Spleen (tissue), 11 donors: ENCODE measurements at regions not wholly inside any gene's neighbourhood (a gene's known extent, or its start where the extent isn't known, plus 50 kb on each side); places are given as distances from the start of the nearest gene placed in this dataset.
"Not testable (repeated sequence)": the region's sequence is repeated elsewhere in the genome, so short reads cannot be mapped to it uniquely, and the experiment has no call there.

Source experiments
- DNase-seq: peaks from one replicate; pipeline ENCODE4 v3.0.0-alpha.2; 2020
- H3K27ac ChIP-seq, 8 donors: fragments of 200-600 bp; sonication (generic) in 7 of 8; 1 replicate in 4 of 8; 2 replicates in 4 of 8; pipeline versions ENCODE4 v1.5.0 to v1.8.0; 2016 to 2021; ENCODE audit warnings: inconsistent platforms in 4 of 8, mild to moderate bottlenecking in 4 of 8, moderate library complexity in 1 of 8
- H3K27me3 ChIP-seq, 7 donors: fragments of 200-600 bp; sonication (generic) in 6 of 7; replicated peaks in 1 of 7; 1 replicate in 4 of 7; 2 replicates in 3 of 7; pipeline versions ENCODE4 v1.5.0 to v1.8.0; 2016 to 2021; ENCODE audit warnings: inconsistent platforms in 3 of 7, mild to moderate bottlenecking in 1 of 7
- H3K36me3 ChIP-seq, 6 donors: fragments of 200-600 bp; sonication (generic) in 5 of 6; 1 replicate in 4 of 6; 2 replicates in 2 of 6; pipeline versions ENCODE4 v1.5.0 to v1.8.0; 2016 to 2021; ENCODE audit warnings: inconsistent platforms in 2 of 6
- H3K4me1 ChIP-seq, 6 donors: fragments of 200-600 bp; sonication (generic) in 5 of 6; 1 replicate in 3 of 6; 2 replicates in 3 of 6; pipeline versions ENCODE4 v1.5.0 to v1.8.0; 2016 to 2021; ENCODE audit warnings: inconsistent platforms in 3 of 6
- H3K4me3 ChIP-seq, 8 donors: fragments of 200-600 bp; sonication (generic) in 7 of 8; 1 replicate in 4 of 8; 2 replicates in 4 of 8; pipeline versions ENCODE4 v1.5.0 to v1.8.0; 2016 to 2021; ENCODE audit warnings: inconsistent platforms in 4 of 8, mild to moderate bottlenecking in 4 of 8, moderate library complexity in 2 of 8
- H3K9me3 ChIP-seq, 8 donors: fragments of 200-600 bp; sonication (generic) in 7 of 8; 1 replicate in 4 of 8; 2 replicates in 4 of 8; pipeline versions ENCODE4 v1.5.0 to v1.8.0; 2016 to 2021; ENCODE audit warnings: inconsistent platforms in 4 of 8
- CTCF ChIP-seq, 11 experiments: fragments of 200-600 bp in 7 of 11; fragments of 450-650 bp in 4 of 11; sonication (generic) in 4 of 11; IDR thresholded peaks in 8 of 11; conservative IDR thresholded peaks in 3 of 11; 1 replicate in 7 of 11; 2 replicates in 4 of 11; pipeline versions ENCODE4 v1.4.0 to v1.8.0; 2016 to 2021; ENCODE audit warnings: antibody characterized with exemption in 11 of 11, inconsistent platforms in 4 of 11, mild to moderate bottlenecking in 1 of 11
- POLR2A ChIP-seq, 3 donors: fragments of 450-650 bp; IDR thresholded peaks; one replicate each; pipeline ENCODE4 v1.5.1; 2017; ENCODE audit warnings: antibody characterized with exemption in 3 of 3, mild to moderate bottlenecking in 1 of 3
- POLR2AphosphoS5 ChIP-seq, 3 donors: sonication (generic); formaldehyde crosslinking; IDR thresholded peaks; one replicate each; pipeline ENCODE4 v1.5.1; 2017; ENCODE audit warnings: antibody characterized with exemption in 3 of 3
- WGBS, 5 donors: extraction: QIAGEN DNeasy Blood & Tissue Kit in 3 of 5; methylation state at CpG; one replicate each; pipeline versions ENCODE4 v1.1.5 to v1.1.7; 2013 to 2018; 5-methylcytosine and 5-hydroxymethylcytosine counted together
- intact Hi-C: fragments of 100-400 bp; cut with DNase I; formaldehyde crosslinking; loops from one replicate; pipeline ENCODE4 v1.15.0; 2023; ENCODE audit warnings: low total_unique reads
- donor health status: healthy with polysubstance abuse.
- donor health status: DM: no; HTN: no; CAD: no; lungs with moderate emphysema.
- donor health status: DM: no; HTN: no; CAD: no.
- donor health status: Bipolar disorder and iron deficiency.
- donor health status: healthy.
- donor health status: DM: no; HTN: no; CAD: no.
- donor health status: DM: yes; HTN: yes; CAD: no.

- Histone ChIP-seq H3K36me3 (no peaks in the 10 kb centered on the region), H3K27me3 (no peaks in the 10 kb centered on the region), H3K4me1 (no peaks in the 10 kb centered on the region), H3K4me3 (no peak overlapping the region), H3K9me3 (no peaks in the 10 kb centered on the region), H3K27ac (no peak overlapping the region)
- TF ChIP-seq CTCF (IDR thresholded peaks at IDR 0.05 in 8 of 11, conservative IDR thresholded peaks at IDR 0.05 in 3 of 11): no peak
- no peak for TF ChIP-seq POLR2A (IDR thresholded peaks at IDR 0.05)
- no peak for TF ChIP-seq POLR2AphosphoS5 (IDR thresholded peaks at IDR 0.05)
- 71 to 82% (median 77%) methylated on average over 2 of the region's 2 CpGs for WGBS, 5 donors
- intact Hi-C loops: no loop called here
- DNase-seq: no peak
These were observed 615.6 kb upstream of the SOX9 start for GRCh38 chr17:71505200-71505599.

GRCh38 chr17:71505981-71506380, 614.8 kb upstream of the SOX9 start:
- no peak overlapping the region for H3K27ac ChIP-seq
- H3K4me3 ChIP-seq: no peak overlapping the region
- intact Hi-C loops: no loop called here
- no peak for DNase-seq
- H3K4me1 ChIP-seq: no peaks in the 10 kb centered on the region
- TF ChIP-seq POLR2A (IDR thresholded peaks at IDR 0.05) (no peak), CTCF (IDR thresholded peaks at IDR 0.05 in 8 of 11, conservative IDR thresholded peaks at IDR 0.05 in 3 of 11) (no peak), POLR2AphosphoS5 (IDR thresholded peaks at IDR 0.05) (no peak)
- 82 to 90% (median 88%) methylated on average over 6 of the region's 6 CpGs for WGBS, 5 donors
- no peaks in the 10 kb centered on the region for H3K9me3 ChIP-seq
- H3K27me3 ChIP-seq: no peaks in the 10 kb centered on the region
- H3K36me3 ChIP-seq: no peaks in the 10 kb centered on the region

- intact Hi-C loops: no loop called here
- H3K27me3 ChIP-seq: no peaks in the 10 kb centered on the region
- H3K4me3 ChIP-seq: no peak overlapping the region
- no peaks in the 10 kb centered on the region for H3K36me3 ChIP-seq
- no peak overlapping the region for H3K27ac ChIP-seq
- 70 to 80% (median 74%) methylated on average over 3 of the region's 3 CpGs for WGBS, 5 donors
- no peak for DNase-seq
- TF ChIP-seq CTCF (IDR thresholded peaks at IDR 0.05 in 8 of 11, conservative IDR thresholded peaks at IDR 0.05 in 3 of 11) (no peak), POLR2A (IDR thresholded peaks at IDR 0.05) (no peak), POLR2AphosphoS5 (IDR thresholded peaks at IDR 0.05) (no peak)
- no peaks in the 10 kb centered on the region for H3K9me3 ChIP-seq
- no peaks in the 10 kb centered on the region for H3K4me1 ChIP-seq
These were observed 609.4 kb upstream of the SOX9 start for GRCh38 chr17:71511266-71511995.

GRCh38 chr17:71513725-71514124, 607.1 kb upstream of the SOX9 start:
- H3K27ac ChIP-seq, DNase-seq, intact Hi-C loops, H3K9me3 ChIP-seq, H3K4me3 ChIP-seq, H3K36me3 ChIP-seq, H3K27me3 ChIP-seq, H3K4me1 ChIP-seq: not testable (repeated sequence)
- 90 to 97% (median 93%) methylated on average over 2 of the region's 2 CpGs for WGBS, 5 donors
